Liver (tissue), 8 donors: ENCODE measurements at regions not wholly inside any gene's neighbourhood (a gene's known extent, or its start where the extent isn't known, plus 50 kb on each side); places are given as distances from the start of the nearest gene placed in this dataset.

Experiments used
- DNase-seq: peaks from one replicate; pipeline ENCODE4 v3.0.0-alpha.2; 2017; ENCODE audit warnings: low spot score
- H3K27ac ChIP-seq, 2 donors: one replicate each; pipeline ENCODE4 v1.7.0; 2013; ENCODE audit warnings: inconsistent platforms in 2 of 2, low read length in 2 of 2, control low read depth in 1 of 2, low read depth in 1 of 2, mild to moderate bottlenecking in 1 of 2
- H3K27me3 ChIP-seq, 4 donors: one replicate each; pipeline versions ENCODE4 v1.6.1 to v1.7.0; 2013; ENCODE audit warnings: low read length in 3 of 4, inconsistent platforms in 1 of 4, mild to moderate bottlenecking in 1 of 4, moderate library complexity in 1 of 4; ENCODE audit not compliant: control insufficient read depth in 4 of 4, insufficient read depth in 4 of 4
- H3K36me3 ChIP-seq, 4 donors: one replicate each; pipeline versions ENCODE4 v1.6.1 to v1.7.0; 2013; ENCODE audit warnings: low read length in 3 of 4, mild to moderate bottlenecking in 3 of 4, low read depth in 1 of 4, moderate library complexity in 1 of 4; ENCODE audit not compliant: control insufficient read depth in 4 of 4, insufficient read depth in 3 of 4
- H3K4me1 ChIP-seq, 4 donors: one replicate each; pipeline versions ENCODE4 v1.6.1 to v1.7.0; 2013; ENCODE audit warnings: low read length in 3 of 4, mild to moderate bottlenecking in 3 of 4, moderate library complexity in 1 of 4; ENCODE audit not compliant: control insufficient read depth in 4 of 4, insufficient read depth in 4 of 4
- H3K4me3 ChIP-seq, 3 donors: one replicate each; pipeline versions ENCODE4 v1.6.1 to v1.7.0; 2013; ENCODE audit warnings: low read length in 3 of 3, control low read depth in 1 of 3, low read depth in 1 of 3, mild to moderate bottlenecking in 1 of 3
- H3K9ac ChIP-seq, 2 donors: one replicate each; pipeline ENCODE4 v1.7.0; 2013; ENCODE audit warnings: low read length in 2 of 2, mild to moderate bottlenecking in 2 of 2, moderate library complexity in 2 of 2, control low read depth in 1 of 2, low read depth in 1 of 2
- H3K9me3 ChIP-seq, 4 donors: one replicate each; pipeline versions ENCODE4 v1.6.1 to v1.7.0; 2013; ENCODE audit warnings: low read length in 3 of 4; ENCODE audit not compliant: control insufficient read depth in 4 of 4
- EGR1 ChIP-seq, 2 donors: IDR thresholded peaks; 2 replicates each; pipeline ENCODE4 v1.6.1; 2016 to 2018; ENCODE audit warnings: antibody characterized with exemption in 2 of 2, low read depth in 2 of 2
- FOXA1 ChIP-seq: IDR thresholded peaks from 2 replicates; pipeline ENCODE4 v1.6.1; 2016; ENCODE audit warnings: antibody characterized with exemption
- FOXA2 ChIP-seq: IDR thresholded peaks from 2 replicates; pipeline ENCODE4 v1.6.1; 2016; ENCODE audit warnings: antibody characterized with exemption
- GABPA ChIP-seq, 2 donors: IDR thresholded peaks in 1 of 2; conservative IDR thresholded peaks in 1 of 2; 2 replicates each; pipeline ENCODE4 v1.6.1; 2016; ENCODE audit warnings: antibody characterized with exemption in 2 of 2, mild to moderate bottlenecking in 1 of 2, moderate library complexity in 1 of 2
- HNF4A ChIP-seq, 2 donors: conservative IDR thresholded peaks; 2 replicates each; pipeline ENCODE4 v1.6.1; 2016; ENCODE audit warnings: antibody characterized with exemption in 2 of 2, mild to moderate bottlenecking in 2 of 2
- HNF4G ChIP-seq: IDR thresholded peaks from 2 replicates; pipeline ENCODE4 v1.6.1; 2016; ENCODE audit warnings: antibody characterized with exemption
- JUND ChIP-seq, 2 donors: IDR thresholded peaks; 2 replicates each; pipeline ENCODE4 v1.6.1; 2016; ENCODE audit warnings: antibody characterized with exemption in 2 of 2
- MAX ChIP-seq: IDR thresholded peaks from 2 replicates; pipeline ENCODE4 v1.6.1; 2016; ENCODE audit warnings: antibody characterized with exemption
- NR2F2 ChIP-seq: IDR thresholded peaks from 2 replicates; pipeline ENCODE4 v1.6.1; 2016; ENCODE audit warnings: antibody characterized with exemption
- RAD21 ChIP-seq, 2 donors: IDR thresholded peaks; 2 replicates each; pipeline ENCODE4 v1.6.1; 2016; ENCODE audit warnings: antibody characterized with exemption in 2 of 2, mild to moderate bottlenecking in 2 of 2
- REST ChIP-seq: IDR thresholded peaks from 2 replicates; pipeline ENCODE4 v1.6.1; 2016; ENCODE audit warnings: antibody characterized with exemption, mild to moderate bottlenecking
- RXRA ChIP-seq, 2 donors: IDR thresholded peaks; 2 replicates each; pipeline ENCODE4 v1.6.1; 2017 to 2018; ENCODE audit warnings: antibody characterized with exemption in 2 of 2, mild to moderate bottlenecking in 1 of 2
- SP1 ChIP-seq: IDR thresholded peaks from 2 replicates; pipeline ENCODE4 v1.6.1; 2018; ENCODE audit warnings: antibody characterized with exemption, mild to moderate bottlenecking
- TAF1 ChIP-seq: conservative IDR thresholded peaks from 2 replicates; pipeline ENCODE4 v1.6.1; 2016; ENCODE audit warnings: antibody characterized with exemption, mild to moderate bottlenecking
- YY1 ChIP-seq: IDR thresholded peaks from 2 replicates; pipeline ENCODE4 v1.6.1; 2016; ENCODE audit warnings: antibody characterized with exemption, mild to moderate bottlenecking
- WGBS: extraction: QIAGEN DNeasy Blood & Tissue Kit; methylation state at CpG from one replicate; pipeline ENCODE4 v1.1.7; 2013; 5-methylcytosine and 5-hydroxymethylcytosine counted together
- TF ChIP-seq, protein P1 (sequence below): fragments of 150-350 bp; IDR thresholded peaks from 2 replicates; pipeline ENCODE4 v1.5.1; 2017; ENCODE audit warnings: improper control_type of control experiment, low read depth, low read length; ENCODE audit not compliant: missing input control
- TF ChIP-seq, protein P2 (sequence below): IDR thresholded peaks from 2 replicates; pipeline ENCODE4 v1.6.1; 2016; ENCODE audit warnings: antibody characterized with exemption
- donor health status: healthy.
- donor health status: healthy.
- donor health status: healthy.
- donor health status: healthy.
- donor health status: healthy.

- H3K9me3 ChIP-seq, result no peaks in the 10 kb centered on the region
- WGBS, result 62% methylated on average over 3 of the region's 3 CpGs
- no peaks in the 10 kb centered on the region for H3K27me3 ChIP-seq
- no peak overlapping the region for H3K9ac ChIP-seq
- H3K36me3 ChIP-seq, result no peaks in the 10 kb centered on the region
- DNase-seq, result no peak
- TF ChIP-seq FOXA2 (no peak), YY1 (no peak), NR2F2 (no peak), REST (no peak), EGR1 (IDR thresholded peaks at IDR 0.05; ENCODE audit: low read depth in 2 of 2) (no peak), GABPA (IDR thresholded peaks at IDR 0.05 in 1 of 2, conservative IDR thresholded peaks at IDR 0.05 in 1 of 2) (no peak), MAX (no peak), SP1 (no peak)
- TF ChIP-seq, protein P1, sequence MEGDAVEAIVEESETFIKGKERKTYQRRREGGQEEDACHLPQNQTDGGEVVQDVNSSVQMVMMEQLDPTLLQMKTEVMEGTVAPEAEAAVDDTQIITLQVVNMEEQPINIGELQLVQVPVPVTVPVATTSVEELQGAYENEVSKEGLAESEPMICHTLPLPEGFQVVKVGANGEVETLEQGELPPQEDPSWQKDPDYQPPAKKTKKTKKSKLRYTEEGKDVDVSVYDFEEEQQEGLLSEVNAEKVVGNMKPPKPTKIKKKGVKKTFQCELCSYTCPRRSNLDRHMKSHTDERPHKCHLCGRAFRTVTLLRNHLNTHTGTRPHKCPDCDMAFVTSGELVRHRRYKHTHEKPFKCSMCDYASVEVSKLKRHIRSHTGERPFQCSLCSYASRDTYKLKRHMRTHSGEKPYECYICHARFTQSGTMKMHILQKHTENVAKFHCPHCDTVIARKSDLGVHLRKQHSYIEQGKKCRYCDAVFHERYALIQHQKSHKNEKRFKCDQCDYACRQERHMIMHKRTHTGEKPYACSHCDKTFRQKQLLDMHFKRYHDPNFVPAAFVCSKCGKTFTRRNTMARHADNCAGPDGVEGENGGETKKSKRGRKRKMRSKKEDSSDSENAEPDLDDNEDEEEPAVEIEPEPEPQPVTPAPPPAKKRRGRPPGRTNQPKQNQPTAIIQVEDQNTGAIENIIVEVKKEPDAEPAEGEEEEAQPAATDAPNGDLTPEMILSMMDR, result no peak
- TF ChIP-seq, protein P2, sequence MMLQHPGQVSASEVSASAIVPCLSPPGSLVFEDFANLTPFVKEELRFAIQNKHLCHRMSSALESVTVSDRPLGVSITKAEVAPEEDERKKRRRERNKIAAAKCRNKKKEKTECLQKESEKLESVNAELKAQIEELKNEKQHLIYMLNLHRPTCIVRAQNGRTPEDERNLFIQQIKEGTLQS, result no peak
- H3K4me1 ChIP-seq, result peaks cover 3 to 11% (median 7%) of the 10 kb centered on the region in 4 donors
- no peak overlapping the region for H3K4me3 ChIP-seq
- H3K27ac ChIP-seq, result no peak overlapping the region
Observed at GRCh38 chr3:9310043-9310442, 52.8 kb upstream of the THUMPD3 start.

DNA sequence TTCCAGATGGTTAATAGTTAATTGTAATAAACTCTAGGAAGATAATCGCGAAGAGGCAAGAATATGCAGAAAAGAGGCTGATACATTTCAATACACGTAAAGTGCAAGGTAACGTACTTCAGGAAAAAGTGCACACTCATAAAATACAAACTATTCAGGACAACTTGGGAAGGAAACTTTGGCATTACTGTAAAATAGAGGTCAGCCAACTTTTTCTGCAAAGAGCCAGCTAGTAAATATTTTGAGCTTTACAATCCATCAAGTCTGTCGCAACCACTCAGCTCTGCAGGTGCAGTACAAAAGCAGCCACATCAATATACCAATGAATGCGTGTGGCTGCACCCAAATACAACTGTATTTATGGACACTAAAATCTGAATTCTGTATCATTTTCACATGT is 51.6 kb upstream of the THUMPD3 start:
- Histone ChIP-seq H3K27me3 (no peaks in the 10 kb centered on the region), H3K4me1 (peaks cover 3 to 11% (median 7%) of the 10 kb centered on the region in 4 donors), H3K36me3 (no peaks in the 10 kb centered on the region), H3K4me3 (no peak overlapping the region), H3K9me3 (no peaks in the 10 kb centered on the region), H3K27ac (no peak overlapping the region), H3K9ac (no peak overlapping the region)
- WGBS, result 55% methylated on average over 6 of the region's 6 CpGs
- no peak for DNase-seq
- TF ChIP-seq FOXA1 (no peak), SP1 (no peak), HNF4A (conservative IDR thresholded peaks at IDR 0.05) (no peak), HNF4G (no peak), RAD21 (IDR thresholded peaks at IDR 0.05) (no peak), TAF1 (no peak), MAX (no peak), FOXA2 (no peak), EGR1 (IDR thresholded peaks at IDR 0.05; ENCODE audit: low read depth in 2 of 2) (no peak), GABPA (IDR thresholded peaks at IDR 0.05 in 1 of 2, conservative IDR thresholded peaks at IDR 0.05 in 1 of 2) (no peak), YY1 (no peak), RXRA (IDR thresholded peaks at IDR 0.05) (no peak), NR2F2 (no peak), REST (no peak), JUND (IDR thresholded peaks at IDR 0.05) (no peak)
- TF ChIP-seq, protein P2, result no peak
- TF ChIP-seq, protein P1, result no peak
